ENCODE measurements at regions not wholly inside any gene's neighbourhood (a gene's known extent, or its start where the extent isn't known, plus 50 kb on each side); places are given as distances from the start of the nearest gene placed in this dataset.

- Histone ChIP-seq H2BK20ac (ENCODE audit: low read length) (no peak overlapping the region), H3K4ac (replicated peaks; ENCODE audit: insufficient read length, low read depth, low read length) (no peak overlapping the region), H3K36me3 (ENCODE audit: control insufficient read depth in 2 of 4, insufficient read depth in 4 of 4, low read length in 3 of 4) (no peaks in the 10 kb centered on the region), H3K56ac (replicated peaks; ENCODE audit: insufficient read length, low read depth, low read length) (no peak overlapping the region), H2BK12ac (ENCODE audit: low read depth, low read length) (no peak overlapping the region), H3K79me2 (ENCODE audit: control insufficient read depth in 1 of 2, insufficient read depth in 2 of 2, low read length in 2 of 2) (no peaks in the 10 kb centered on the region), H4K20me1 (replicated peaks in 1 of 2; ENCODE audit: control insufficient read depth in 1 of 2, insufficient read depth in 2 of 2, low read length in 2 of 2) (no peaks in the 10 kb centered on the region), H3K4me3 (ENCODE audit: extremely low read depth in 1 of 4, insufficient read depth in 2 of 4, low read depth in 3 of 4, low read length in 4 of 4) (no peak overlapping the region), H2BK120ac (replicated peaks; ENCODE audit: low read depth, low read length) (no peak overlapping the region), H2AK5ac (ENCODE audit: low read depth, low read length) (no peak overlapping the region), H3K79me1 (ENCODE audit: low read depth, low read length) (no peaks in the 10 kb centered on the region), H3K4me2 (ENCODE audit: insufficient read depth in 1 of 2, low read depth in 2 of 2, low read length in 2 of 2) (no peak overlapping the region), H3K4me1 (replicated peaks in 1 of 4; ENCODE audit: control insufficient read depth in 3 of 4, insufficient read depth in 4 of 4, low read length in 3 of 4) (no peaks in the 10 kb centered on the region), H3K14ac (ENCODE audit: insufficient read length) (no peak overlapping the region), H3K18ac (ENCODE audit: extremely low read depth, low read length) (no peak overlapping the region), H3K9me3 (ENCODE audit: insufficient read depth in 2 of 2, low read depth in 1 of 2, low read length in 1 of 2) (no peaks in the 10 kb centered on the region), H3K23ac (ENCODE audit: insufficient read length) (no peak overlapping the region), H2BK5ac (ENCODE audit: low read depth, low read length) (no peak overlapping the region), H4K91ac (replicated peaks; ENCODE audit: insufficient read length, low read length) (no peak overlapping the region), H4K5ac (ENCODE audit: insufficient read length, low read depth, low read length) (no peak overlapping the region), H4K8ac (ENCODE audit: extremely low read depth, insufficient read depth, low read length) (no peak overlapping the region), H3K27ac (ENCODE audit: low read depth, low read length) (no peak overlapping the region), H3K9ac (replicated peaks in 1 of 4; ENCODE audit: extremely low read depth in 1 of 4, low read depth in 3 of 4, low read length in 3 of 4) (no peak overlapping the region), H2BK15ac (ENCODE audit: low read length) (no peak overlapping the region), H3K23me2 (ENCODE audit: low read depth, low read length) (no peaks in the 10 kb centered on the region), H2AFZ (ENCODE audit: low read length) (no peak overlapping the region), H3K27me3 (replicated peaks in 1 of 4; ENCODE audit: control insufficient read depth in 3 of 4, extremely low read depth in 1 of 4, insufficient read depth in 3 of 4, low read length in 3 of 4) (no peaks in the 10 kb centered on the region)
- WGBS, 2 experiments (ENCODE audit: extremely low coverage in 1 of 2, insufficient coverage in 1 of 2, insufficient read length in 1 of 2, insufficient replicate concordance in 2 of 2, low coverage in 1 of 2, low lambda C conversion rate in 2 of 2, missing lambda C conversion rate in 1 of 2), result 81% methylated on average over 2 of the region's 2 CpGs; no CpG with 5 or more reads in 1 of the 2 experiments
- ChIA-PET CTCF (ENCODE audit: partially characterized antibody) (interaction anchor here (0.8 to 1.9 kb wide), 2 partner anchors 11 to 102 kb away, joined by 3 to 6 read pairs; no protein-coding TSS in a partner anchor), POLR2A (ENCODE audit: partially characterized antibody) (no interaction called here)
- DNase-seq (ENCODE audit: low read depth in 1 of 2, low spot score in 2 of 2), result no peak
- TF ChIP-seq SRF (IDR thresholded peaks at IDR 0.05; ENCODE audit: low read depth, low read length) (no peak), NANOG (IDR thresholded peaks at IDR 0.05; ENCODE audit: insufficient read depth, low read depth, low read length, poor library complexity, severe bottlenecking) (no peak)
- no peak for FAIRE-seq
Observed at GRCh38 chr2:215726070-215726469, 287.3 kb downstream of the MREG start.

Data from H1 (cell line).